Anterior cingulate cortex (tissue), 58 donors: ENCODE measurements at regions not wholly inside any gene's neighbourhood (a gene's known extent, or its start where the extent isn't known, plus 50 kb on each side); places are given as distances from the start of the nearest gene placed in this dataset.
"Not testable (repeated sequence)": the region's sequence is repeated elsewhere in the genome, so short reads cannot be mapped to it uniquely, and the experiment has no call there.

ENCODE experiments used
- DNase-seq, 58 donors: peaks; one replicate each; lab custom pipeline; 2025; lab: John Stamatoyannopoulos, UW

DNA sequence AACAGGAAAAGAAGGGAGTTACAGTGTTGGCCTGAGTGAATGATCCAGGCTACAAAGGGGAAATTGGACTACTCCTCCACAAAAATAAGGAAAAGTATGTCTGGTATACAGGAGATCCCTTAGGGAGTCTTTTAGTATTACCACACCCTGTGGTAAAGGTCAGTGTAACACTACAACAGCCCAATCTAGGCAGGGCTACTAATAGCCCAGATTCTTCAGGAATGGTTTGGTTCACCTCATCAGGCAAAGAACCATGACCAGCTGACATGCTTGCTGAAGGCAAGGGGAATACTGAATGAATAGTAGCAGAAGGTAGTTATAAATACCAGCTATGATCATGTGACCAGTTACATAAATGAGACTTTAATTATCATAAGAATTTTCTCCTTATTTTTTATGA, 372.6 kb upstream of the ATP11B start:
- no peak for DNase-seq

GRCh38 chr3:182424006-182424405, 369.3 kb upstream of the ATP11B start:
- no peak for DNase-seq

DNA sequence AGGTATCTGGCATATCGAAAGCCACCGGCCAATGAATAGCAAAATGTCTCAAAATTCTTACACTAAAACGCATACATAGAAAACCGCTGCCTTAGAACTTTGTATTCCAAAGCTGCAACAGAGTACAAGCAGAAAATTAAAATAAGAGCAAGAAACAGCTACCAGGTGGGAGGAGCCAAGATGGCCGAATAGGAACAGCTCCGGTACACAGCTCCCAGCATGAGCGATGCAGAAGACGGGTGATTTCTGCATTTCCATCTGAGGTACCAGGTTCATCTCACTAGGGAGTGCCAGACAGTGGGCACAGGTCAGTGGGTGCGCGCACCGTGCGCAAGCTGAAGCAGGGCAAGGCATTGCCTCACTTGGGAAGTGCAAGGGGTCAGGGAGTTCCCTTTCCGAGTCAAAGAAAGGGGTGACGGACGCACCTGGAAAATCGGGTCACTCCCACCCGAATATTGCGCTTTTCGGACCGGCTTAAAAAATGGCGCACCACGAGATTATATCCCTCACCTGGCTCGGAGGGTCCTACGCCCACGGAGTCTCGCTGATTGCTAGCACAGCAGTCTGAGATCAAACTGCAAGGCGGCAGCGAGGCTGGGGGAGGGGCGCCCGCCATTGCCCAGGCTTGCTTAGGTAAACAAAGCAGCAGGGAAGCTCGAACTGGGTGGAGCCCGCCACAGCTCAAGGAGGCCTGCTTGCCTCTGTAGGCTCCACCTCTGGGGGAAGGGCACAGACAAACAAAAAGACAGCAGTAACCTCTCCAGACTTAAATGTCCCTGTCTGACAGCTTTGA, 367.2 kb upstream of the ATP11B start:
- not testable (repeated sequence) for DNase-seq

DNA sequence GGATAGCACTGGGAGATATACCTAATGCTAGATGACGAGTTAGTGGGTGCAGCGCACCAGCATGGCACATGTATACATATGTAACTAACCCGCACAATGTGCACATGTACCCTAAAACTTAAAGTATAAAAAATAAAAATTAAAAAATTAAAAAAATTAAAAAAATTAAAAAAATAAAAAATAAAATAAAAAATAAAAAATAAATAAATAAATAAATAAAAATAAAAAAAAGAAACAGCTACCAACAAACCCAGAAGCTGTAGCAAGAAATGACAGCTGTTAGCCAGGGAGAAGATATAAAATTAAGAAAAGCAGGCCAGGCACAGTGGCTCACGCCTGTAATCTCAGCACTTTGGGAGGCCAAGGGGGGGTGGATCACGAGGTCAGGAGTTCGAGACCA, 361.3 kb upstream of the ATP11B start:
- DNase-seq = not testable (repeated sequence)

DNA sequence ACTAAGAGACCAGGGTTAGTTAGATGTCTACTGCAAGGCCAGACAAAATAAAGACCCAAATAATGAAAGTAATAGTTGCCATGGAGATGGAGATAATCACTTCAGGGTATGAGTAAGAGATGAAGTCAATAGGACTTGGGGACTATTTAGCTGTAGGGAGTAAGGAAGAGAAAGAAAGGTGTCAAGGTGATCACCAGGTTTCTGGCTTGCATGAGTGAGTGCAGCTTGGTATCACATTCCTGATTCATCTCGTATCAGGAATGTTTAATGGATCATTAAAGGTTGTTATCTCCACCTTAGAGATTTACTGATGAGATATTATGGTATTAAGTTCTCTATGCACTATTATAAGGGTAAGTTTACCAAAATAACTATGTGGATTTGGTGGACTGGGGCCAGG, 357.4 kb upstream of the ATP11B start:
- DNase-seq = no peak

GRCh38 chr3:182436547-182436946, 356.8 kb upstream of the ATP11B start:
- no peak for DNase-seq

- no peak for DNase-seq
Observed at GRCh38 chr3:182438398-182438797, 354.9 kb upstream of the ATP11B start.

DNA sequence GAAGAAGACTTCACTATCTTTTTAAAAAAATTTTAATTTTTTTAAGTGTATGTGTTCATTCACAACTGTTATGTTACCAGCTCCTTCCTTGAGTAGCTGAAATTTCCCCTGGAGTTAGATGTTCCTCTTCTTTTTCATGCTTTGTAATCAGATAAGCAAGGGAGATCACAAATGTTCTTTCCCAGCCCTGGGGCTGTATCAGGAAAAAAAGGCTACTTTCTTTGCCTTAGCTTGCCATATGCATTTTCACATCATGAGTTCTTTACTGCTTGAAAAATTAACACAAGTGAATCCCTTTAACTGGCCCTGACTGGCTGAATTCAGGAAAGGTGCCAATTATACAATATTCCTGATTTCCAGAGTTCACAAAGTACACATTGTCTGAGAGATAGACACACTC, 353.2 kb upstream of the ATP11B start:
- no peak for DNase-seq

GRCh38 chr3:182445576-182445975, 347.7 kb upstream of the ATP11B start:
- no peak for DNase-seq

GRCh38 chr3:182450942-182451787, 342.1 kb upstream of the ATP11B start:
- no peak for DNase-seq

DNA sequence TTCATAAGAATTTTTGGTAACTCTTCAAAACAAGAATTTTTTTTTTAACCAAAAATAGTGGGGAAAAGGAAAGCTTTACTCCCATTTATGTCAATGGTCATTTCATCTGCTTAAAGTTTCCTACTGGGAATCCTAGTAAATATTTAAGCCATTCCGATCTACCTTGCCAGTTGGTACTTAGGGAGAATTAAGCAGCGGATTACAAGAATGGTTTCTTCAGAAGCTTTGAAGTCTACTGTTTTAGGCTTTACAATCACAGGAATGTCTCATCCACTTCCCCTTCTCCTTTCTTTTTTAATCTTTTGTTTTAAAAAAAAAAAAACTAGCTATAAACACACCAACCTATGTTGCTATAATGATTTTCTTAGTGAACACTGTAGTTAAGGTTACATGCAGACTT, 341.4 kb upstream of the ATP11B start:
- no peak for DNase-seq

DNA sequence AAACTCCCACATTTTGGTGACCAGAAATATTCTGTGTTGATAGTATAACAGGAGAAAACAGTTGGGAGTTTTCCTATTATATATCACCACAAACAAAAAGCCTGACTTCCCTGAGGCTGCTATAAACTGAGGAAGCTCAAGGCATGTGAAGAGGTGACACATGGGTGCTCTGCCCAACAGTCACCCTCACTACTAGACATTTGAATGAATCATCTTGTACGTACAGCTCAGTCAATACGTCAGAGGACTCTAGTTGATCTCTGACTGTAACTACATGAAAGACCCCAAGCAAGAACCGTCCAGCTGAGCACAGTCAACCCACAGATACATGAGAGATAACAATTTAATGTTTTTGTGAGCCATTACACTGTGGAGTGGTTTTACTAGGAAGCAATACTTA, 338.3 kb upstream of the ATP11B start:
- DNase-seq = no peak

DNA sequence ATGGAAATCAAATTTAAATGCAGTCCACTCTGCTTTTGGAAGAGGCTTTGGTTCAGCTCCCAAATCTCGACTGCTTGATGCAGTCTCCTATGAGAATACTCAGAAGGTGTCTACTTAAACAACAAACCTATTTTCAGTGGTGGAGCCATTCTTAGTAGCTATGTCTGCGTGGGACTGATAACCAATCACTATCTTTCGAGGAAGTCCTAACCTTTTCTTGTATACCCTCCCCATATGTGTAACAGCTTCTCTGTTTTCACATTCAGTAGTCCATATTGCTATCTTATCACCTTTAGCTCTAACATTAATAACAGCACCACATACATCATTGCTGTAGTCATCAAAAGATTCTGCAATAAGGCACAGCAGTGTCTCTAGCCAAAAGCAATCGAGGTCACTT, 333.0 kb upstream of the ATP11B start:
- DNase-seq = no peak

DNA sequence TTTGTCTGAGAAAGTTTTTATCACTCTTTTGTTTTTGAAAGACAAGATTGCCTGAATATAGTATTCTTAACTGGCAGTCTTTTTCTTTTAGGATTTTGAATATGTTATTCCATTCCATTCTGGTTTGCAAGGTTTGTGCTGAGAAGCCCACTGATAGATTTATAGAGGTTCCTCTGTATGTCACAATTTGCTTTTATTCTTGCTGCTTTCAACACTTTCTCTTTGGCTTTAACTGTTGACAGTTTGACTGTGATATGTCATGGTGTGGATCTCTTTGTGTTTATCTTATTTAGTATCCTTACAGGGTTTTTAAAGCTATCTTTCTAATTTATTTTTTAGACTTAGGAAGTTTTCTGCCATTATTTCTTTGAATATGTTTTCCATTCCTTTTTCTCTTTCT, 331.2 kb upstream of the ATP11B start:
- no peak for DNase-seq

DNA sequence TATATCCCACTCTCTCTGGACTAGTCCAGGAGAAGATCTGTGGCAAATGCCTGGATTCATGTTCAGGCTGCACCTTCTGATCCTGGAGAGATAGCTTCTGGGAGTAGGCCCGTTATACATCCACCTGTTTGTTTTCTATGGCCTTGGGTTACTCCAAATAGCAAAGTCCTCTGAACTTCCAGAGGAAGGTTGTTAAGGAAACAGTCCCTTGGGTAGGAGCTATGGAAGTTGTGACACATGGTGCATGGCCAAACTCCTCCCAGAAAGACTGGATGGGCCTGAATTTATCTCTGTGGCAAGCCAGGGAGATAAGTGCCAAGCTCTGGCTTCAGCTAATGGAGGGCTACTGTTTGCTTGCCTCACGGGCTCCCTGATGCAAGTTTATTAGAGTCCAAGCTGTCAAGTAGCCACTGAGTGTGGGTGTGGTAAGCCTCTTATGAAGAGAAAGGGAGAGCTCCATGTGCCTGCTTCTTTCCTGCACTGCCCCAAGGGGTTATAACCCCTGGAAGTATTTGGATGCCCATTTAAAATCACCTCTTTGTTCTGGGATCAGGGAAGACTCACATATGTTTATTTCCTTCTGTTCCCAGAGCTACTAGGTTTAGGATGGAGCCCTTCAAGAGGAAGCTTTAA, 328.7 kb upstream of the ATP11B start:
- DNase-seq = no peak

DNA sequence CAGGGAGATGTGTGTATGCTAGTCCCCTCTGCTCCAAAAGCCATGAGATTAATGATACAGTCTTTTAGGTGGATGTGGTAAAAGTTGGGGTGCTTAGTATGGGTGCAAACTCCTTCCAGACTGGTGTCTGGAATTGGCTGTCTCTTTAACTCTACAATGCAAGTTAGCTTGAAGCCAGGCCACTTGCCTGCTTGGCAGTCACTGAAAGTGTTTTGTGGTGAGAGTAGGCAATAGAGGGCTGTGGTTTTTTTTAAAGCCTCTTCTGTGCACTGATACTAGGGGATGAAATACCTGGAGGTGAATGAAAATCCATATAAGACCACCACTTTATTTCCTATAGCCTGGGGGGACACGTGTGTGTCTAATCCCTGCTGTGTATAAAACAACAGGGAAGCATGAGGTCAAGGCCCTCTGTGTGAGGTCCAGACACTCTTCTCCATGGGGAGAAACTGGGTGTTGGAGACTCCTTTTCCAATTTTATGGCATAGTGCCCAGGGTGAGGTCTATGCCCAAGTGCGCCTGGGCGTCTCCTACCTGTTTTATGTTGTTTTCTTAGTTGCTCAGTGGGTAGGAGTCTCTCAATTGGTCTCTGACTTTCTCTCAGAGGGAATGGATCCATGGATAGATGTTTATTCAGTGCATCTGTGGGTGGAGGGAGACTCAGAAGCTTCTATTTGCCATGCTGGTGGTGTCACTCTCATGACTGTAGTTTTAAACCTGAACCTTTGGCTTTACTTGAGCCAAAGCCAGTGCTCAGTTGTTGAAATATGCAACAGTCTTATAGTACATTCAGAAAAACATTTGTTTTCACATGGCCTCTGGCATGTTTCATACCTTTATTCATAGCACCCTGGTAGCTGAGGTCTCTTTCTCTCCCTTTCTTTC, 327.8 kb upstream of the ATP11B start:
- DNase-seq = no peak

DNA sequence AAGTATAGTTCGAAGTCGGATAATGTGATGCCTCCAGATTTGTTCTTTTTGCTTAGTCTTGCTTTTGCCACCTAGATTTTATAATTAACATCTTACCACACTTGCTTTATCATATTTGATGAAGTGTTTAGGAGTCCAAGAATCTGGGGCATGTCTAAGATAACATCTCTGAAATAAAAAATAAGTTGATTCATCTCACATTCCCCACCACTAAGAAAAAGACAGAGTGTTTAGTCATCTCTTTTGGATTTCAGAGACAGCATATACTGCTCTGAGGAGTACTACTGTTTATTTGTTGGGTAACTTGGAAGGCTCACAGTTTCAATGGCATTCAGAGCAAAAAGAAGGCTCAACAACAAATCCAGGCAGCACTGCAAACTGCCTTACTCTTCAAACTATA, 324.2 kb upstream of the ATP11B start:
- no peak for DNase-seq

DNA sequence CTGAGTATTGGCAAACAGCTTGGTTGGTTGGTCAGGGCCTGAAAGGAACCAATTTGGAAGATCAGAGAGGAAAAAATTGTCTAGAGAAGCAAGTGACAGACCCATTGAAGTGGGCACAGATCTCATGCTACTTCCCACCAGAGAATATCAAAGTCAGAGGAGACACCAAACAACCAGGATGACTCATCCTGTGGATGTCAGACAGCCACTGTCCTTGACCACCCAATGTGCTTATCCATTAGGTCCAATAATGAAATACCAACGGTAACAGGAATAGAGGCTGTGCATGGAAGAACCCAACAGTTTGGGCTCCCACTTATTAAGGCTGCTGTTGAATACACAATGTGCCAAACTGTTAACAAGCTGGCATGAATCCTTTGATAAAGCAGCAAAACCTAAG, 323.1 kb upstream of the ATP11B start:
- DNase-seq = no peak

- DNase-seq = no peak
Observed at GRCh38 chr3:182473191-182473710, 320.1 kb upstream of the ATP11B start.

- no peak for DNase-seq
Observed at GRCh38 chr3:182478369-182478768, 314.9 kb upstream of the ATP11B start.
